ENCODE measurements at regions not wholly inside any gene's neighbourhood (a gene's known extent, or its start where the extent isn't known, plus 50 kb on each side); places are given as distances from the start of the nearest gene placed in this dataset.

DNA sequence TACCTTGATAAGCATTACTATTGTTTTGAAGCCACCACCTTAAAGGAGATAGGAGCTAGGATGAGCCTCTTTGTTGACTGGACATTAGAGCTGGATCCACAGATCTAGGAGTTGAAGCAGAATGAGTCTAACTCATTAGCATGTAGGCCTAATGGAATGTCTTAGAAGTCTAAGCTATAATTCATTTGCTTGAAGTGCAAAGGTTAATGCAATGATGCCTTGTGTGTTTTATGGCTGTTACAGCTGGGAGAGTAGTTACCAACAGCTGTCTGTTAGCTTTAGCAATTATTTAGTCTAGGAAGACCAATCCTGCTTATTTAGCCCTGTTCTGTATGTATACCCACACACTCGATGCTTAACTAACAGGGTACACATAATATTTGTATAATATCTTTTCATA lies 419.3 kb downstream of the TUSC7 start:
- TF ChIP-seq CTCF (IDR thresholded peaks at IDR 0.05): no peak
- TF ChIP-seq TAF1 (IDR thresholded peaks at IDR 0.05; ENCODE audit: borderline replicate concordance, low read depth, low read length): no peak
- TF ChIP-seq RCOR1 (IDR thresholded peaks at IDR 0.05; ENCODE audit: low read length): no peak
- TF ChIP-seq, protein P1, sequence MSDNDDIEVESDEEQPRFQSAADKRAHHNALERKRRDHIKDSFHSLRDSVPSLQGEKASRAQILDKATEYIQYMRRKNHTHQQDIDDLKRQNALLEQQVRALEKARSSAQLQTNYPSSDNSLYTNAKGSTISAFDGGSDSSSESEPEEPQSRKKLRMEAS (IDR thresholded peaks at IDR 0.05; ENCODE audit: low read depth): no peak
- no peak for TF ChIP-seq POLR2AphosphoS5 (IDR thresholded peaks at IDR 0.05; ENCODE audit: low read depth, low read length)
- no peak for TF ChIP-seq NFIC (IDR thresholded peaks at IDR 0.05; ENCODE audit: borderline replicate concordance)
- TF ChIP-seq, protein P2, sequence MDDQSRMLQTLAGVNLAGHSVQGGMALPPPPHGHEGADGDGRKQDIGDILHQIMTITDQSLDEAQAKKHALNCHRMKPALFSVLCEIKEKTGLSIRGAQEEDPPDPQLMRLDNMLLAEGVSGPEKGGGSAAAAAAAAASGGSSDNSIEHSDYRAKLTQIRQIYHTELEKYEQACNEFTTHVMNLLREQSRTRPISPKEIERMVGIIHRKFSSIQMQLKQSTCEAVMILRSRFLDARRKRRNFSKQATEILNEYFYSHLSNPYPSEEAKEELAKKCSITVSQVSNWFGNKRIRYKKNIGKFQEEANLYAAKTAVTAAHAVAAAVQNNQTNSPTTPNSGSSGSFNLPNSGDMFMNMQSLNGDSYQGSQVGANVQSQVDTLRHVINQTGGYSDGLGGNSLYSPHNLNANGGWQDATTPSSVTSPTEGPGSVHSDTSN (IDR thresholded peaks at IDR 0.05): no peak
- TF ChIP-seq GABPA (IDR thresholded peaks at IDR 0.05; ENCODE audit: low read depth): no peak
